ENCODE measurements at regions not wholly inside any gene's neighbourhood (a gene's known extent, or its start where the extent isn't known, plus 50 kb on each side); places are given as distances from the start of the nearest gene placed in this dataset.

- ChIA-PET POLR2A (no interaction called here), CTCF (ENCODE audit: unreplicated experiment) (no interaction called here)
- H3K4me3 ChIP-seq (ENCODE audit: low read depth, low read length, poor library complexity, severe bottlenecking), result no peak overlapping the region
- no peak overlapping the region for H2AFZ ChIP-seq (ENCODE audit: low read length)
- no peaks in the 10 kb centered on the region for H3K36me3 ChIP-seq (ENCODE audit: insufficient read depth, low read length)
- H3K4me2 ChIP-seq (ENCODE audit: low read length), result no peak overlapping the region
- H3K9me2 ChIP-seq (ENCODE audit: insufficient read depth, low read length), result no peaks in the 10 kb centered on the region
- no peaks in the 10 kb centered on the region for H3K9me3 ChIP-seq (ENCODE audit: low read length)
- no peaks in the 10 kb centered on the region for H3K79me2 ChIP-seq (ENCODE audit: insufficient read depth, low read depth, low read length)
- TF ChIP-seq EZH2phosphoT487 (IDR thresholded peaks at IDR 0.05; ENCODE audit: borderline replicate concordance, low read depth, low read length) (no peak), CTCF (conservative IDR thresholded peaks at IDR 0.05; ENCODE audit: low read length) (no peak)
- H3K27ac ChIP-seq (ENCODE audit: low read depth, low read length, poor library complexity, severe bottlenecking), result no peak overlapping the region
- H4K20me1 ChIP-seq (ENCODE audit: insufficient read depth, low read length), result no peaks in the 10 kb centered on the region
- DNase-seq (ENCODE audit: low spot score), result no peak
- intact Hi-C loops (cut with micrococcal nuclease; ENCODE audit: unreplicated experiment), result no loop called here
- no TSS peak for BruUV-seq (replicated peaks)
- H3K4me1 ChIP-seq (ENCODE audit: insufficient read depth, low read length, poor library complexity, severe bottlenecking), result no peaks in the 10 kb centered on the region
Measured at GRCh38 chr13:104968876-104969275, 1566.6 kb downstream of the EFNB2 start.

- no peak for TF ChIP-seq CTCF (conservative IDR thresholded peaks at IDR 0.05; ENCODE audit: low read length)
- TF ChIP-seq EZH2phosphoT487 (IDR thresholded peaks at IDR 0.05; ENCODE audit: borderline replicate concordance, low read depth, low read length), result no peak
- H3K9me3 ChIP-seq (ENCODE audit: low read length), result no peaks in the 10 kb centered on the region
- intact Hi-C loops (cut with micrococcal nuclease; ENCODE audit: unreplicated experiment), result no loop called here
- H3K4me1 ChIP-seq (ENCODE audit: insufficient read depth, low read length, poor library complexity, severe bottlenecking), result no peaks in the 10 kb centered on the region
- H3K27ac ChIP-seq (ENCODE audit: low read depth, low read length, poor library complexity, severe bottlenecking), result no peak overlapping the region
- no TSS peak for BruUV-seq (replicated peaks)
- H2AFZ ChIP-seq (ENCODE audit: low read length), result no peak overlapping the region
- no peak overlapping the region for H3K4me2 ChIP-seq (ENCODE audit: low read length)
- H3K4me3 ChIP-seq (ENCODE audit: low read depth, low read length, poor library complexity, severe bottlenecking), result no peak overlapping the region
- no peaks in the 10 kb centered on the region for H3K36me3 ChIP-seq (ENCODE audit: insufficient read depth, low read length)
- no peak for DNase-seq (ENCODE audit: low spot score)
- no peaks in the 10 kb centered on the region for H3K9me2 ChIP-seq (ENCODE audit: insufficient read depth, low read length)
- ChIA-PET CTCF (ENCODE audit: unreplicated experiment) (no interaction called here), POLR2A (interaction anchor here (0.8 kb wide), 1 partner anchor 17 kb away, joined by 4 read pairs; no protein-coding TSS in a partner anchor)
- H4K20me1 ChIP-seq (ENCODE audit: insufficient read depth, low read length), result no peaks in the 10 kb centered on the region
- no peaks in the 10 kb centered on the region for H3K79me2 ChIP-seq (ENCODE audit: insufficient read depth, low read depth, low read length)
Measured at GRCh38 chr13:104967836-104968630, 1567.4 kb downstream of the EFNB2 start.

GRCh38 chr13:104967376-104967775 is 1568.1 kb downstream of the EFNB2 start:
- POLR2A ChIA-PET, result interaction anchor here (0.8 kb wide), 1 partner anchor 18 kb away, joined by 4 read pairs; no protein-coding TSS in a partner anchor
- CTCF ChIA-PET (ENCODE audit: unreplicated experiment), result no interaction called here
- intact Hi-C loops (cut with micrococcal nuclease; ENCODE audit: unreplicated experiment), result no loop called here
- H3K9me3 ChIP-seq (ENCODE audit: low read length), result no peaks in the 10 kb centered on the region
- H3K4me1 ChIP-seq (ENCODE audit: insufficient read depth, low read length, poor library complexity, severe bottlenecking), result no peaks in the 10 kb centered on the region
- H3K27ac ChIP-seq (ENCODE audit: low read depth, low read length, poor library complexity, severe bottlenecking), result no peak overlapping the region
- no peaks in the 10 kb centered on the region for H3K36me3 ChIP-seq (ENCODE audit: insufficient read depth, low read length)
- no peak for DNase-seq (ENCODE audit: low spot score)
- H3K4me3 ChIP-seq (ENCODE audit: low read depth, low read length, poor library complexity, severe bottlenecking), result no peak overlapping the region
- H2AFZ ChIP-seq (ENCODE audit: low read length), result no peak overlapping the region
- H3K79me2 ChIP-seq (ENCODE audit: insufficient read depth, low read depth, low read length), result no peaks in the 10 kb centered on the region
- no peak overlapping the region for H3K4me2 ChIP-seq (ENCODE audit: low read length)
- H3K9me2 ChIP-seq (ENCODE audit: insufficient read depth, low read length), result no peaks in the 10 kb centered on the region
- no TSS peak for BruUV-seq (replicated peaks)
- TF ChIP-seq CTCF (conservative IDR thresholded peaks at IDR 0.05; ENCODE audit: low read length), result no peak
- TF ChIP-seq EZH2phosphoT487 (IDR thresholded peaks at IDR 0.05; ENCODE audit: borderline replicate concordance, low read depth, low read length), result no peak
- no peaks in the 10 kb centered on the region for H4K20me1 ChIP-seq (ENCODE audit: insufficient read depth, low read length)

Measured in OCI-LY7 (cell line).